Fibroblast of peridontal ligament (primary cell): ENCODE measurements at regions not wholly inside any gene's neighbourhood (a gene's known extent, or its start where the extent isn't known, plus 50 kb on each side); places are given as distances from the start of the nearest gene placed in this dataset.
"Not testable (repeated sequence)": the region's sequence is repeated elsewhere in the genome, so short reads cannot be mapped to it uniquely, and the experiment has no call there.

ENCODE experiments used
- DNase-seq: peaks from one replicate; pipeline ENCODE4 v3.0.0-alpha.2; 2010; ENCODE audit errors: extremely low read depth

- DNase-seq: peak; percentile 85
Observed at GRCh38 chr1:184888505-184888904, 85.8 kb downstream of the NIBAN1 start.

- no peak for DNase-seq
Observed at GRCh38 chr1:184882957-184883815, 91.1 kb downstream of the NIBAN1 start.

GRCh38 chr1:184881941-184882913 is 92.1 kb downstream of the NIBAN1 start:
- DNase-seq: peak; percentile 69

- DNase-seq: no peak
Observed at GRCh38 chr1:184879876-184880557, 94.3 kb downstream of the NIBAN1 start.

- DNase-seq: no peak
Observed at GRCh38 chr1:184878602-184879001, 95.7 kb downstream of the NIBAN1 start.

GRCh38 chr1:184878002-184878401 is 96.3 kb downstream of the NIBAN1 start:
- DNase-seq: no peak

- DNase-seq: not testable (repeated sequence)
Observed at GRCh38 chr1:184876015-184876414, 98.3 kb downstream of the NIBAN1 start.

GRCh38 chr1:184875218-184875617 is 99.1 kb downstream of the NIBAN1 start:
- no peak for DNase-seq

GRCh38 chr1:184870319-184870718 is 104.0 kb downstream of the NIBAN1 start:
- DNase-seq: no peak

- DNase-seq: peak; percentile 21
Observed at GRCh38 chr1:184867866-184868689, 106.2 kb downstream of the NIBAN1 start.

- peak; percentile 95 for DNase-seq
Observed at GRCh38 chr1:184866991-184867788, 107.1 kb downstream of the NIBAN1 start.

- DNase-seq: no peak
Observed at GRCh38 chr1:184866586-184866985, 107.7 kb downstream of the NIBAN1 start.

- peak; percentile 23 for DNase-seq
Observed at GRCh38 chr1:184865831-184866230, 108.5 kb downstream of the NIBAN1 start.

- DNase-seq: no peak
Observed at GRCh38 chr1:184861755-184862336, 107.2 kb upstream of the EDEM3 start.

GRCh38 chr1:184860985-184861754 is 106.5 kb upstream of the EDEM3 start:
- no peak for DNase-seq

- DNase-seq: no peak
Observed at GRCh38 chr1:184860535-184860934, 105.9 kb upstream of the EDEM3 start.

GRCh38 chr1:184859381-184860105 is 104.9 kb upstream of the EDEM3 start:
- DNase-seq: no peak

GRCh38 chr1:184858288-184858687 is 103.6 kb upstream of the EDEM3 start:
- no peak for DNase-seq
